GM12878 (cell line): ENCODE measurements at regions not wholly inside any gene's neighbourhood (a gene's known extent, or its start where the extent isn't known, plus 50 kb on each side); places are given as distances from the start of the nearest gene placed in this dataset.

Experiments used
- ATAC-seq: fragments of 200-7000 bp; cut with Tn5 transposase; 3 replicates; pipeline ENCODE4 v1.9.1; 2020; ENCODE audit warnings: mild to moderate bottlenecking, moderate library complexity
- BruUV-seq: library from RNA; stranded (reverse); fragments of 400-500 nt; replicated peaks from 2 replicates; lab custom pipeline; 2021; lab: Mats Ljungman, UMichigan
- CTCF ChIA-PET: fragments of 300-600 bp; sonication (Branson Sonifier 250); formaldehyde crosslinking; extraction: SDS; loops from one replicate; lab custom pipeline; 2021; ENCODE audit warnings: inconsistent platforms; lab: Yijun Ruan, JAX
- POLR2A ChIA-PET: fragments of 350-600 bp; formaldehyde crosslinking; extraction: SDS; loops from one replicate; lab custom pipeline; 2021; ENCODE audit warnings: inconsistent platforms; lab: Charles Lee
- RAD21 ChIA-PET: fragments of 300-600 bp; sonication (Branson Sonifier 250); formaldehyde crosslinking; loops from one replicate; lab custom pipeline; 2023; ENCODE audit warnings: antibody characterized with exemption; ENCODE audit not compliant: unreplicated experiment; lab: Charles Lee
- SMC1A ChIA-PET: fragments of 300-600 bp; sonication (Branson Sonifier 250); formaldehyde crosslinking; loops from one replicate; lab custom pipeline; 2023; ENCODE audit not compliant: unreplicated experiment, uncharacterized antibody; lab: Charles Lee
- DNase-seq: peaks from one replicate; pipeline ENCODE4 v3.0.0-alpha.2; 2011; ENCODE audit warnings: low read depth, low spot score
- FAIRE-seq: peaks from 3 replicates; lab custom pipeline; 2011; peaks lifted over from hg19 to GRCh38; lab: Jason Lieb, UNC
- H2AFZ ChIP-seq: 2 replicates; pipeline ENCODE4 v1.6.0; 2011; ENCODE audit warnings: low read depth, low read length, control low read depth; ENCODE audit not compliant: control insufficient read depth
- H3K27ac ChIP-seq: 2 replicates; pipeline ENCODE4 v1.5.1; 2011; ENCODE audit warnings: control low read depth; ENCODE audit not compliant: control insufficient read depth, insufficient read depth
- H3K27me3 ChIP-seq, 2 experiments: replicated peaks in 1 of 2; 2 replicates each; pipeline versions ENCODE4 v1.6.0 to v1.6.1; 2011; ENCODE audit warnings: low read length in 1 of 2; ENCODE audit not compliant: control insufficient read depth in 2 of 2, insufficient read depth in 2 of 2
- H3K36me3 ChIP-seq, 2 experiments: 2 replicates each; pipeline ENCODE4 v1.5.1; 2011; ENCODE audit warnings: low read length in 1 of 2; ENCODE audit not compliant: control insufficient read depth in 2 of 2, insufficient read depth in 2 of 2
- H3K4me1 ChIP-seq: 2 replicates; pipeline ENCODE4 v1.6.1; 2011; ENCODE audit warnings: mild to moderate bottlenecking, low read length, moderate library complexity, mixed read lengths; ENCODE audit not compliant: control insufficient read depth, insufficient read depth
- H3K4me2 ChIP-seq: 2 replicates; pipeline ENCODE4 v1.6.0; 2011; ENCODE audit warnings: control low read depth; ENCODE audit not compliant: control insufficient read depth, insufficient read depth
- H3K4me3 ChIP-seq: fragments of 200-600 bp; sonication (generic); 2 replicates; pipeline ENCODE4 v1.5.1; 2016
- H3K79me2 ChIP-seq: 2 replicates; pipeline ENCODE4 v1.6.0; 2011; ENCODE audit warnings: low read length; ENCODE audit not compliant: control insufficient read depth, insufficient read depth
- H3K9ac ChIP-seq: 2 replicates; pipeline ENCODE4 v1.8.0; 2011; ENCODE audit warnings: low read length, control low read depth, mixed read lengths; ENCODE audit not compliant: control insufficient read depth, insufficient read depth
- H3K9me3 ChIP-seq: replicated peaks from 3 replicates; pipeline ENCODE4 v1.5.1; 2011; ENCODE audit warnings: mild to moderate bottlenecking, low read length; ENCODE audit not compliant: control insufficient read depth, insufficient read depth
- H4K20me1 ChIP-seq: 2 replicates; pipeline ENCODE4 v1.6.0; 2011; ENCODE audit not compliant: control insufficient read depth, insufficient read depth
- BCL3 ChIP-seq: IDR thresholded peaks from 2 replicates; pipeline ENCODE4 v1.6.1; 2011; ENCODE audit warnings: borderline replicate concordance, low read depth, mild to moderate bottlenecking, moderate library complexity, low read length; ENCODE audit not compliant: insufficient read depth, poor library complexity, severe bottlenecking
- BHLHE40 ChIP-seq, 2 experiments: fragments of 450-650 bp in 1 of 2; IDR thresholded peaks; 2 replicates each; pipeline ENCODE4 v1.6.1; 2011 to 2017; ENCODE audit warnings: low read depth in 2 of 2, borderline replicate concordance in 1 of 2, improper control_type of control experiment in 1 of 2, low read length in 1 of 2, mild to moderate bottlenecking in 1 of 2
- MEF2B ChIP-seq: fragments of 450-650 bp; IDR thresholded peaks from 2 replicates; pipeline ENCODE4 v1.6.1; 2018; ENCODE audit warnings: mild to moderate bottlenecking, moderate library complexity; ENCODE audit not compliant: partially characterized antibody, poor library complexity, severe bottlenecking
- PML ChIP-seq: IDR thresholded peaks from 2 replicates; pipeline ENCODE4 v1.6.1; 2012; ENCODE audit warnings: low read length, inconsistent platforms
- RELA ChIP-seq: fragments of 450-650 bp; IDR thresholded peaks from 2 replicates; pipeline ENCODE4 v1.8.0; 2014; ENCODE audit warnings: borderline replicate concordance; ENCODE audit not compliant: partially characterized antibody
- REST ChIP-seq: IDR thresholded peaks from 2 replicates; pipeline ENCODE4 v1.6.1; 2012; ENCODE audit warnings: mild to moderate bottlenecking, low read depth, low read length
- RUNX3 ChIP-seq: IDR thresholded peaks from 2 replicates; pipeline ENCODE4 v1.6.1; 2012; ENCODE audit warnings: low read length, inconsistent platforms
- SMARCA5 ChIP-seq: fragments of 450-650 bp; IDR thresholded peaks from 2 replicates; pipeline ENCODE4 v1.6.1; 2017; ENCODE audit warnings: mild to moderate bottlenecking
- TCF7 ChIP-seq: IDR thresholded peaks from 2 replicates; pipeline ENCODE4 v1.6.1; 2014; ENCODE audit warnings: antibody characterized with exemption, borderline replicate concordance
- USF2 ChIP-seq: IDR thresholded peaks from 2 replicates; pipeline ENCODE4 v1.6.1; 2011; ENCODE audit warnings: low read depth, low read length, improper control_type of control experiment, borderline replicate concordance
- WGBS: methylation state at CpG from one replicate; pipeline ENCODE4 v1.1.6; 2016; ENCODE audit warnings: low lambda C conversion rate; ENCODE audit not compliant: insufficient replicate concordance, insufficient coverage; ENCODE audit errors: missing lambda C conversion rate; 5-methylcytosine and 5-hydroxymethylcytosine counted together
- in situ Hi-C: fragments of 300-500 bp; cut with MboI; formaldehyde crosslinking; loops from 9 replicates; pipeline ENCODE4 v1.14.3; 2018; ENCODE audit warnings: mixed read lengths
- intact Hi-C: fragments of 100-400 bp; cut with micrococcal nuclease; formaldehyde crosslinking; loops from one replicate; pipeline ENCODE4 v1.14.2; 2022; ENCODE audit not compliant: unreplicated experiment

GRCh38 chr1:58991305-58991704 is 207.5 kb upstream of the JUN start:
- Histone ChIP-seq H3K27me3 (no peaks in the 10 kb centered on the region), H3K9me3 (no peaks in the 10 kb centered on the region), H2AFZ (peak overlapping the region; percentile 29), H3K9ac (no peak overlapping the region), H3K79me2 (no peaks in the 10 kb centered on the region), H4K20me1 (no peaks in the 10 kb centered on the region), H3K27ac (no peak overlapping the region), H3K4me2 (no peak overlapping the region), H3K4me3 (no peak overlapping the region), H3K4me1 (peaks cover 5% of the 10 kb centered on the region), H3K36me3 (no peaks in the 10 kb centered on the region)
- CTCF ChIA-PET, result no interaction called here
- intact Hi-C loops (no loop called here), in situ Hi-C loops (no loop called here)
- ATAC-seq (no peak), FAIRE-seq (no peak), DNase-seq (no peak)
- BruUV-seq, result no TSS peak
- POLR2A ChIA-PET, result interaction anchor here (1.4 kb wide), 1 partner anchor 23 kb away, joined by 3 read pairs; no protein-coding TSS in a partner anchor
- RAD21 ChIA-PET, result no interaction called here
- SMC1A ChIA-PET, result interaction anchor here (1.2 to 1.9 kb wide), 5 partner anchors 9 to 205 kb away, joined by 3 to 8 read pairs (median 5); no protein-coding TSS in a partner anchor
- TF ChIP-seq MEF2B (no peak), SMARCA5 (no peak), BCL3 (no peak), RUNX3 (no peak)
- 0% methylated on average over 1 of the region's 1 CpG for WGBS

- DNase-seq (no peak), ATAC-seq (no peak), FAIRE-seq (no peak)
- peaks cover 17% of the 10 kb centered on the region for H3K4me1 ChIP-seq
- H3K4me2 ChIP-seq, result no peak overlapping the region
- no TSS peak for BruUV-seq
- H3K9ac ChIP-seq, result no peak overlapping the region
- intact Hi-C loops (no loop called here), in situ Hi-C loops (no loop called here)
- TF ChIP-seq BHLHE40 (IDR thresholded peaks at IDR 0.05; ENCODE audit: borderline replicate concordance in 1 of 2, low read depth in 2 of 2, low read length in 1 of 2), result no peak
- TF ChIP-seq RELA, result no peak
- no peak for TF ChIP-seq REST
- no peak for TF ChIP-seq USF2
- no peak for TF ChIP-seq PML
- TF ChIP-seq TCF7, result no peak
- ChIA-PET SMC1A (interaction anchor here (0.9 to 2.0 kb wide), 9 partner anchors 11 to 207 kb away, joined by 3 to 8 read pairs (median 4); no protein-coding TSS in a partner anchor), POLR2A (no interaction called here), CTCF (interaction anchor here (0.6 kb wide), 1 partner anchor 88 kb away, joined by 3 read pairs; no protein-coding TSS in a partner anchor), RAD21 (interaction anchor here (0.9 to 1.2 kb wide), 2 partner anchors 20 to 23 kb away, joined by 3 read pairs; no protein-coding TSS in a partner anchor)
- no peaks in the 10 kb centered on the region for H4K20me1 ChIP-seq
- H3K9me3 ChIP-seq, result no peaks in the 10 kb centered on the region
- no peak overlapping the region for H2AFZ ChIP-seq
- 95% methylated on average over 2 of the region's 2 CpGs for WGBS
- no peak overlapping the region for H3K4me3 ChIP-seq
- no peaks in the 10 kb centered on the region for H3K27me3 ChIP-seq
- H3K27ac ChIP-seq, result no peak overlapping the region
- no peaks in the 10 kb centered on the region for H3K36me3 ChIP-seq
- no peaks in the 10 kb centered on the region for H3K79me2 ChIP-seq
These were observed 208.8 kb upstream of the JUN start for GRCh38 chr1:58992643-58993042.
